Body of pancreas (tissue), 4 donors: ENCODE measurements at regions not wholly inside any gene's neighbourhood (a gene's known extent, or its start where the extent isn't known, plus 50 kb on each side); places are given as distances from the start of the nearest gene placed in this dataset.
A peak's percentile ranks its signal among the peaks of the same experiment; 100 is the strongest.

Source experiments
- ATAC-seq: fragments of 150-250 bp; one replicate; pipeline ENCODE4 v1.9.1; 2016
- DNase-seq, 4 donors: peaks; one replicate each; pipeline ENCODE4 v3.0.0-alpha.2; 2019
- H3K27ac ChIP-seq, 4 donors: fragments of 200-600 bp; sonication (generic); 1 replicate in 3 of 4; 2 replicates in 1 of 4; pipeline versions ENCODE4 v1.5.1 to v1.6.1; 2016 to 2019; ENCODE audit warnings: mild to moderate bottlenecking in 1 of 4, mixed read lengths in 1 of 4, moderate library complexity in 1 of 4
- H3K27me3 ChIP-seq, 2 donors: fragments of 200-600 bp; sonication (generic); one replicate each; pipeline ENCODE4 v1.6.0; 2016; ENCODE audit warnings: mild to moderate bottlenecking in 1 of 2
- H3K36me3 ChIP-seq, 2 donors: fragments of 200-600 bp; sonication (generic); replicated peaks in 1 of 2; 2 replicates each; pipeline ENCODE4 v1.5.1; 2016; ENCODE audit warnings: low read depth in 2 of 2; ENCODE audit not compliant: insufficient read depth in 1 of 2
- H3K4me1 ChIP-seq: fragments of 200-600 bp; sonication (generic); one replicate; pipeline ENCODE4 v1.6.0; 2016
- H3K4me3 ChIP-seq, 2 donors: fragments of 200-600 bp; sonication (generic); 1 replicate in 1 of 2; 2 replicates in 1 of 2; pipeline ENCODE4 v1.5.1; 2016 to 2019
- H3K9me3 ChIP-seq, 3 donors: fragments of 200-600 bp; sonication (generic); 1 replicate in 2 of 3; 2 replicates in 1 of 3; pipeline ENCODE4 v1.5.1; 2016
- CTCF ChIP-seq, 7 experiments: fragments of 450-650 bp in 4 of 7; fragments of 200-600 bp in 3 of 7; sonication (generic) in 3 of 7; IDR thresholded peaks; one replicate each; pipeline ENCODE4 v1.5.1; 2016 to 2019; ENCODE audit warnings: antibody characterized with exemption in 7 of 7
- POLR2A ChIP-seq, 3 donors: fragments of 450-650 bp; IDR thresholded peaks; one replicate each; pipeline ENCODE4 v1.6.1; 2016; ENCODE audit warnings: antibody characterized with exemption in 3 of 3, mild to moderate bottlenecking in 2 of 3
- WGBS, 2 donors: methylation state at CpG; one replicate each; pipeline ENCODE4 v1.1.5; 2017; 5-methylcytosine and 5-hydroxymethylcytosine counted together
- intact Hi-C: fragments of 100-400 bp; cut with DNase I; formaldehyde crosslinking; loops from one replicate; pipeline ENCODE4 v1.15.1; 2023

- Histone ChIP-seq H3K4me1 (peaks cover 15% of the 10 kb centered on the region), H3K27me3 (no peaks in the 10 kb centered on the region), H3K4me3 (no peak overlapping the region), H3K36me3 (no peaks in the 10 kb centered on the region), H3K9me3 (no peaks in the 10 kb centered on the region), H3K27ac (peak overlapping the region; percentile 26 to 56 (median 36))
- TF ChIP-seq CTCF (IDR thresholded peaks at IDR 0.05) (no peak), POLR2A (IDR thresholded peaks at IDR 0.05) (no peak)
- peak; percentile 84 for ATAC-seq
- intact Hi-C loops = no loop called here
- DNase-seq = peak; percentile 43 to 67 (median 64)
- 33 to 34% methylated on average over 18 of the region's 18 CpGs for WGBS, 2 donors
Measured at GRCh38 chr6:1016329-1017302, 295.3 kb upstream of the FOXQ1 start.

DNA sequence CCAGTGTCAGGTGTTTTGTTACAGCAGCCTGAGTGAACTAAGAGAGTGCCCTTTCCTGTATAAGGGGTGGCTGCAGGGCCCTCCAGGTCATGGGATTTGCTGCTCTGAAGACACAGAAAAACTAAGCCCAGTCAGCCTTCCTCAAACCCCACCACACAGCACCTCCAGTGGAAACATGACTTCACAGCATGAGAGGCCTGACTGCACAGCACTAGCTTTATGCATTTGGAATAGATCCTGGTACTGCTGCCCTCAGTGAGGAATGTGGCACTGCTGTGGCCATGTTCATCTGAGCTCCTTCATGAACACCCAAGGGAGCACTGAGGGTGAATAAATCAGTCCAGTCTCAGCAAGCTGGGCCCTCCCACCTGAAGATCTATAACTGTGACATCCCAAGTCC lies 296.1 kb upstream of the FOXQ1 start:
- TF ChIP-seq POLR2A (IDR thresholded peaks at IDR 0.05) = no peak
- peak in 4 of 7 experiments; percentile 29 to 43 (median 36) for TF ChIP-seq CTCF (IDR thresholded peaks at IDR 0.05)
- peak overlapping the region in 3 of 4 donors; percentile 26 to 56 (median 31) for H3K27ac ChIP-seq
- no peaks in the 10 kb centered on the region for H3K36me3 ChIP-seq
- no peaks in the 10 kb centered on the region for H3K27me3 ChIP-seq
- DNase-seq (peak in 3 of 4 donors; percentile 34 to 45 (median 42)), ATAC-seq (peak; percentile 76)
- H3K4me1 ChIP-seq = peaks cover 15% of the 10 kb centered on the region
- H3K9me3 ChIP-seq = no peaks in the 10 kb centered on the region
- H3K4me3 ChIP-seq = no peak overlapping the region
- intact Hi-C loops = no loop called here

DNA sequence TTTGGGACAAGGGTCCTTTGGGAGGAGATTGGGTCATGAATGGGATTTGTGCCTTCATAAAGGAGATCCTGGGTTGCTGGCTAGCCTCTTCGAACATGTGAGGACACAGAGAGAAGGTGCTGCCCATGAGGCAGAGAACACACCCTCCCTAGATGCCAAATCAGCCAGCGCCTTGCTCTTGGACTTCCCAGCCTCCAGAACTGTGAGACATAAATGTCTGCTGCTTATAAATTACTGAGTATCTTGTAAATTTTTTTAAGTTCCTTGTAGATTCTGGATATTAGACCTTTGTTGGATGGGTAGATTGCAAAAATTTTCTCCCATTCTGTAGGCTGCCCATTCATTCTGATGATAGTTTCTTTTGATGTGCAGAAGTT lies 297.5 kb upstream of the FOXQ1 start:
- H3K4me3 ChIP-seq = no peak overlapping the region
- ATAC-seq (no peak), DNase-seq (no peak)
- TF ChIP-seq CTCF (IDR thresholded peaks at IDR 0.05) (no peak), POLR2A (IDR thresholded peaks at IDR 0.05) (no peak)
- H3K9me3 ChIP-seq = no peaks in the 10 kb centered on the region
- no peaks in the 10 kb centered on the region for H3K36me3 ChIP-seq
- no peaks in the 10 kb centered on the region for H3K27me3 ChIP-seq
- no peak overlapping the region for H3K27ac ChIP-seq
- H3K4me1 ChIP-seq = peaks cover 18% of the 10 kb centered on the region
- WGBS, 2 donors = 50 to 59% methylated on average over 2 of the region's 2 CpGs
- intact Hi-C loops = no loop called here

- WGBS, 2 donors = 81 to 91% methylated on average over 7 of the region's 7 CpGs
- ATAC-seq = no peak
- peaks cover 22% of the 10 kb centered on the region for H3K4me1 ChIP-seq
- no peak overlapping the region for H3K27ac ChIP-seq
- H3K9me3 ChIP-seq = no peaks in the 10 kb centered on the region
- intact Hi-C loops = no loop called here
- no peak overlapping the region for H3K4me3 ChIP-seq
- no peaks in the 10 kb centered on the region for H3K27me3 ChIP-seq
- no peaks in the 10 kb centered on the region for H3K36me3 ChIP-seq
- TF ChIP-seq CTCF (IDR thresholded peaks at IDR 0.05) = no peak
- no peak for TF ChIP-seq POLR2A (IDR thresholded peaks at IDR 0.05)
- no peak for DNase-seq
Measured at GRCh38 chr6:1013656-1014430, 298.1 kb upstream of the FOXQ1 start.
